HepG2 (cell line): ENCODE measurements at regions not wholly inside any gene's neighbourhood (a gene's known extent, or its start where the extent isn't known, plus 50 kb on each side); places are given as distances from the start of the nearest gene placed in this dataset.

Source experiments
- ATAC-seq: fragments of 200-7000 bp; cut with Tn5 transposase; 3 replicates; pipeline ENCODE4 v1.9.1; 2020; ENCODE audit warnings: mild to moderate bottlenecking, moderate library complexity
- BruUV-seq: library from RNA; stranded (reverse); fragments of 400-500 nt; replicated peaks from 2 replicates; lab custom pipeline; 2021; lab: Mats Ljungman, UMichigan
- CTCF ChIA-PET: fragments of 300-600 bp; formaldehyde crosslinking; extraction: SDS; loops from one replicate; lab custom pipeline; 2021; ENCODE audit warnings: low total read pairs, inconsistent platforms, low intra/inter-chr PET ratio; lab: Yijun Ruan, JAX
- POLR2A ChIA-PET: fragments of 350-600 bp; sonication (Branson Sonifier 250); formaldehyde crosslinking; loops from one replicate; lab custom pipeline; 2020; ENCODE audit warnings: antibody characterized with exemption, inconsistent platforms; lab: Yijun Ruan, JAX
- DNase-seq: peaks from one replicate; pipeline ENCODE4 v3.0.0-alpha.2; 2015; ENCODE audit warnings: low spot score
- FAIRE-seq: peaks from 3 replicates; lab custom pipeline; 2011; peaks lifted over from hg19 to GRCh38; lab: Jason Lieb, UNC
- H2AFZ ChIP-seq: one replicate; pipeline ENCODE4 v1.6.1; 2011; ENCODE audit warnings: low read length, inconsistent platforms
- H3K27ac ChIP-seq: fragments of 300-600 bp; 3 replicates; pipeline ENCODE4 v1.8.0; 2011; ENCODE audit warnings: mixed run types, mild to moderate bottlenecking, mixed read lengths, low read length, inconsistent platforms; ENCODE audit not compliant: insufficient read depth; ENCODE audit errors: extremely low read length
- H3K27me3 ChIP-seq, 2 experiments: fragments of 200-600 bp in 1 of 2; 2 replicates in 1 of 2; 3 replicates in 1 of 2; pipeline versions ENCODE4 v1.6.0 to v1.8.0; 2011; ENCODE audit warnings: low read length in 2 of 2, mild to moderate bottlenecking in 2 of 2, moderate library complexity in 2 of 2, inconsistent platforms in 1 of 2; ENCODE audit not compliant: insufficient read depth in 2 of 2, control insufficient read depth in 1 of 2
- H3K36me3 ChIP-seq, 2 experiments: fragments of 200-600 bp in 1 of 2; replicated peaks in 1 of 2; 2 replicates in 1 of 2; 3 replicates in 1 of 2; pipeline versions ENCODE4 v1.5.1 to v1.8.0; 2011; ENCODE audit warnings: low read length in 2 of 2, inconsistent platforms in 1 of 2; ENCODE audit not compliant: insufficient read depth in 2 of 2, control insufficient read depth in 1 of 2
- H3K4me1 ChIP-seq: 2 replicates; pipeline ENCODE4 v1.5.1; 2012; ENCODE audit warnings: low read length, inconsistent platforms; ENCODE audit not compliant: insufficient read depth
- H3K4me2 ChIP-seq: 2 replicates; pipeline ENCODE4 v1.6.0; 2011; ENCODE audit warnings: low read depth, low read length, inconsistent platforms
- H3K4me3 ChIP-seq, 3 experiments: fragments of 200-600 bp in 1 of 3; sonication (generic), shearing (Covaris generic) in 1 of 3; replicated peaks in 1 of 3; 2 replicates each; pipeline ENCODE4 v1.5.1; 2011 to 2016; ENCODE audit warnings: low read length in 3 of 3, inconsistent platforms in 2 of 3, low read depth in 2 of 3, mild to moderate bottlenecking in 2 of 3, control low read depth in 1 of 3, mixed read lengths in 1 of 3; ENCODE audit not compliant: insufficient read depth in 1 of 3
- H3K79me2 ChIP-seq: one replicate; pipeline ENCODE4 v1.6.1; 2011; ENCODE audit warnings: low read length, inconsistent platforms; ENCODE audit not compliant: insufficient read depth
- H3K9ac ChIP-seq: 2 replicates; pipeline ENCODE4 v1.6.0; 2011; ENCODE audit warnings: mild to moderate bottlenecking, low read depth, low read length, inconsistent platforms; ENCODE audit not compliant: insufficient read depth
- H3K9me3 ChIP-seq: 2 replicates; pipeline ENCODE4 v1.5.1; 2012; ENCODE audit warnings: mild to moderate bottlenecking, low read length
- H4K20me1 ChIP-seq: 2 replicates; pipeline ENCODE4 v1.6.0; 2011; ENCODE audit warnings: inconsistent platforms, mild to moderate bottlenecking, low read length, moderate library complexity; ENCODE audit not compliant: insufficient read depth
- EEA1 ChIP-seq: sonication (generic); formaldehyde crosslinking; IDR thresholded peaks from 2 replicates; pipeline ENCODE4 v1.5.1; 2020; ENCODE audit warnings: mild to moderate bottlenecking, missing genetic modification reagents, borderline replicate concordance
- ELF1 ChIP-seq: sonication (generic); formaldehyde crosslinking; IDR thresholded peaks from 2 replicates; pipeline ENCODE4 v1.4.0; 2020; ENCODE audit warnings: missing genetic modification reagents
- ERF ChIP-seq: IDR thresholded peaks from 2 replicates; pipeline ENCODE4 v1.6.1; 2018; ENCODE audit warnings: missing biosample characterization, missing genetic modification reagents
- ESRRA ChIP-seq: sonication (generic); formaldehyde crosslinking; IDR thresholded peaks from 2 replicates; pipeline ENCODE4 v1.5.1; 2020; ENCODE audit warnings: mild to moderate bottlenecking, low read depth, missing genetic modification reagents
- MED8 ChIP-seq: sonication (generic); formaldehyde crosslinking; IDR thresholded peaks from 2 replicates; pipeline ENCODE4 v1.8.1; 2023; ENCODE audit warnings: mild to moderate bottlenecking, missing genetic modification reagents; ENCODE audit not compliant: insufficient replicate concordance
- MNT ChIP-seq: fragments of 450-650 bp; IDR thresholded peaks from 2 replicates; pipeline ENCODE4 v1.6.1; 2016
- SP5 ChIP-seq: IDR thresholded peaks from 2 replicates; pipeline ENCODE4 v1.6.1; 2016; ENCODE audit warnings: low read depth, borderline replicate concordance
- SRY ChIP-seq: sonication (generic); formaldehyde crosslinking; IDR thresholded peaks from 2 replicates; pipeline ENCODE4 v1.8.0; 2022; ENCODE audit warnings: mild to moderate bottlenecking, missing genetic modification reagents
- TOE1 ChIP-seq: sonication (generic); formaldehyde crosslinking; IDR thresholded peaks from 2 replicates; pipeline ENCODE4 v1.4.0; 2020; ENCODE audit warnings: mild to moderate bottlenecking, missing genetic modification reagents
- ZBTB21 ChIP-seq: sonication (generic); formaldehyde crosslinking; IDR thresholded peaks from 2 replicates; pipeline ENCODE4 v1.4.0; 2020; ENCODE audit warnings: missing genetic modification reagents
- ZNF207 ChIP-seq: fragments of 450-650 bp; IDR thresholded peaks from 2 replicates; pipeline ENCODE4 v1.6.1; 2016; ENCODE audit warnings: antibody characterized with exemption, borderline replicate concordance
- ZNF33B ChIP-seq: sonication (generic); formaldehyde crosslinking; IDR thresholded peaks from 2 replicates; pipeline ENCODE4 v1.5.1; 2020; ENCODE audit warnings: mild to moderate bottlenecking, missing genetic modification reagents
- ZNF616 ChIP-seq: sonication (generic); formaldehyde crosslinking; IDR thresholded peaks from 2 replicates; pipeline ENCODE4 v1.5.0; 2020; ENCODE audit warnings: low read depth, mild to moderate bottlenecking, missing genetic modification reagents
- whole genome bisulfite sequencing: methylation state at CpG from one replicate; pipeline ENCODE4 v1.1.6; 2017; ENCODE audit warnings: low lambda C conversion rate; 5-methylcytosine and 5-hydroxymethylcytosine counted together
- in situ Hi-C: cut with HindIII; loops from 2 replicates; pipeline ENCODE4 v1.10.0; 2017; ENCODE audit warnings: low pct_unique_long_range_greater_than_20kb; ENCODE audit not compliant: extremely low pct_ligation_motif_present
- intact Hi-C: fragments of 100-400 bp; cut with micrococcal nuclease; formaldehyde crosslinking; loops from one replicate; pipeline ENCODE4 v1.10.0; 2022; ENCODE audit not compliant: unreplicated experiment
- TF ChIP-seq, protein P1 (sequence below): sonication (generic); formaldehyde crosslinking; IDR thresholded peaks from 2 replicates; pipeline ENCODE4 v1.4.0; 2020; ENCODE audit warnings: missing genetic modification reagents

DNA sequence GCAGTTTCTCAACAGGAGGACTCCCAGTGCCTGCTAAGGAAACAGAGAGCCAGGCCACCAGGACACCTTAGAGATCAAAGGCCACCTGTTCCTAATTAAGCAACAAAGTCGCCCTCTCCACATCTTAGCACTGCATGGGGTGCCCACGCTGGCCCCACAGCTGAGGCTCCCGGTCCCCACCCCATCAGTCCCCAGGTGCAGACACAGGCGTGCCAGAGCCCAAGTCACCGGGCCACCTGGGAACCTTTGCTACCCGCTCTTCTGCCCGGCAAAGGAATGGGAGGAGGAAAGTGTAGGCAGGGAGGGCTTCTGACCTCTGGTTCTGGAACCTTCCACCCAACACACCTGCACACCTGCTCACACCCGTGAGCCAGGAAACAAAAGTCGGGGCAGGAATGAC is 85.5 kb upstream of the PRR5 start (continued):
- no peak for TF ChIP-seq ZNF33B
- TF ChIP-seq, all 625 proteins: peak for 0

GRCh38 chr22:44615602-44616180 is 86.3 kb upstream of the PRR5 start:
- 37% methylated on average over 4 of the region's 8 CpGs for WGBS
- H3K4me3 ChIP-seq = no peak overlapping the region
- TF ChIP-seq SRY (CRISPR knock-in tag) (no peak), ELF1 (CRISPR knock-in tag) (no peak), ZNF616 (CRISPR knock-in tag) (no peak), TOE1 (CRISPR knock-in tag) (no peak), MNT (no peak), ESRRA (CRISPR knock-in tag) (no peak), MED8 (CRISPR knock-in tag) (no peak), ERF (CRISPR knock-in tag) (no peak), ZBTB21 (CRISPR knock-in tag) (no peak), SP5 (no peak), EEA1 (CRISPR knock-in tag) (no peak), ZNF207 (no peak)
- TF ChIP-seq, protein P1, sequence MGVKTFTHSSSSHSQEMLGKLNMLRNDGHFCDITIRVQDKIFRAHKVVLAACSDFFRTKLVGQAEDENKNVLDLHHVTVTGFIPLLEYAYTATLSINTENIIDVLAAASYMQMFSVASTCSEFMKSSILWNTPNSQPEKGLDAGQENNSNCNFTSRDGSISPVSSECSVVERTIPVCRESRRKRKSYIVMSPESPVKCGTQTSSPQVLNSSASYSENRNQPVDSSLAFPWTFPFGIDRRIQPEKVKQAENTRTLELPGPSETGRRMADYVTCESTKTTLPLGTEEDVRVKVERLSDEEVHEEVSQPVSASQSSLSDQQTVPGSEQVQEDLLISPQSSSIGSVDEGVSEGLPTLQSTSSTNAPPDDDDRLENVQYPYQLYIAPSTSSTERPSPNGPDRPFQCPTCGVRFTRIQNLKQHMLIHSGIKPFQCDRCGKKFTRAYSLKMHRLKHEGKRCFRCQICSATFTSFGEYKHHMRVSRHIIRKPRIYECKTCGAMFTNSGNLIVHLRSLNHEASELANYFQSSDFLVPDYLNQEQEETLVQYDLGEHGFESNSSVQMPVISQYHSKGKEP (CRISPR knock-in tag) = no peak
- TF ChIP-seq, all 625 proteins: peak for 0
- ChIA-PET CTCF (no interaction called here), POLR2A (no interaction called here)
- FAIRE-seq (no peak), ATAC-seq (no peak), DNase-seq (no peak)
- Histone ChIP-seq H3K9ac (no peak overlapping the region), H3K27ac (no peak overlapping the region), H3K4me2 (no peak overlapping the region), H3K9me3 (peaks cover 28% of the 10 kb centered on the region), H3K4me1 (no peaks in the 10 kb centered on the region), H4K20me1 (no peaks in the 10 kb centered on the region), H3K36me3 (no peaks in the 10 kb centered on the region), H3K79me2 (no peaks in the 10 kb centered on the region), H3K27me3 (peaks cover 2% of the 10 kb centered on the region in 2 experiments; a peak in 2 of 5 replicates), H2AFZ (no peak overlapping the region)
- in situ Hi-C loops (no loop called here), intact Hi-C loops (no loop called here)
- no TSS peak for BruUV-seq
